ENCODE measurements at regions not wholly inside any gene's neighbourhood (a gene's known extent, or its start where the extent isn't known, plus 50 kb on each side); places are given as distances from the start of the nearest gene placed in this dataset.

DNA sequence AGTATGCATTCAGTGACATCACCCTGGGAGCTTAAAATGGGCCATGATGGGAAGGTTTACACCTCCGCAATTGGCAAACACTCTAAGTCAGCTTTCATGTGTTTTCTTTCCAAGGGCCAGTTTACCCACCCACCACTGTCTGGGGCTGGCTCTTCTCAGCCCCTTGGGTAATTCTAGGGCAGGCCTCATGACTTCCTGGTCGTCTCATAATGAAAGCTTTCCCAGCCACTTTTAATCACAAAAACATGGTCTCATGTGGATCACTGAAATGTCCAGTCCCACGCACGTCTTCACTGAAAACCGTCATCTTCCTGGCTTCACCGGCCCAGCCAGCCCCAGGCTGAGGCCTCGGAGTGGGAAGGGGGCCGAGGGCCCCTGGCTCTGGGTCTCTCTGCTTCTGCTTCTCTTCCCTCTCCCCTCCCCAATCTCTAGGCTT lies 58.5 kb upstream of the ANO1 start:
- Histone ChIP-seq H3K4me1 (ENCODE audit: control insufficient read depth in 1 of 2, insufficient read depth in 2 of 2, low read length in 2 of 2) (peaks cover 20 to 41% of the 10 kb centered on the region in 2 experiments), H3K9me3 (ENCODE audit: control insufficient read depth in 1 of 2, insufficient read depth in 1 of 2, low read depth in 1 of 2, low read length in 2 of 2) (no peaks in the 10 kb centered on the region), H3K27me3 (ENCODE audit: insufficient read depth, low read length) (no peaks in the 10 kb centered on the region), H3K27ac (ENCODE audit: low read depth, low read length) (no peak overlapping the region), H3K9me2 (ENCODE audit: insufficient read depth) (no peaks in the 10 kb centered on the region), H3K4me3 (replicated peaks in 1 of 2; ENCODE audit: low read depth in 1 of 2, low read length in 2 of 2) (no peak overlapping the region), H3K4me2 (ENCODE audit: low read length) (no peak overlapping the region), H3K9ac (ENCODE audit: low read length) (no peak overlapping the region), H3K79me2 (ENCODE audit: insufficient read depth, low read length) (no peaks in the 10 kb centered on the region), H4K20me1 (ENCODE audit: insufficient read depth) (no peaks in the 10 kb centered on the region), H2AFZ (ENCODE audit: low read depth, low read length, poor library complexity, severe bottlenecking) (no peak overlapping the region), H3K36me3 (ENCODE audit: control insufficient read depth in 1 of 2, insufficient read depth in 2 of 2, low read length in 2 of 2) (no peaks in the 10 kb centered on the region)
- ChIA-PET RAD21 (ENCODE audit: low non-redundant PET in 1 of 2, low total read pairs in 2 of 2, uncharacterized antibody in 2 of 2, unreplicated experiment in 2 of 2) (no interaction called here), CTCF (no interaction called here), POLR2A (no interaction called here)
- BruUV-seq (replicated peaks), result no TSS peak
- DNase-seq (ENCODE audit: low read depth, low spot score) (no peak), ATAC-seq (no peak)
- TF ChIP-seq SIN3A (IDR thresholded peaks at IDR 0.05; ENCODE audit: low read depth) (no peak), RAD21 (IDR thresholded peaks at IDR 0.05; ENCODE audit: low read depth) (no peak), EGR1 (IDR thresholded peaks at IDR 0.05; ENCODE audit: low read depth) (no peak), EZH2 (IDR thresholded peaks at IDR 0.05) (no peak), SP1 (IDR thresholded peaks at IDR 0.05; ENCODE audit: low read depth) (no peak), ZFX (IDR thresholded peaks at IDR 0.05) (no peak), EZH2phosphoT487 (IDR thresholded peaks at IDR 0.05; ENCODE audit: borderline replicate concordance) (no peak), ZNF274 (IDR thresholded peaks at IDR 0.05; ENCODE audit: low read depth, low read length) (no peak), POLR2AphosphoS5 (IDR thresholded peaks at IDR 0.05; ENCODE audit: low read depth, low read length) (no peak), FOSL1 (IDR thresholded peaks at IDR 0.05; ENCODE audit: low read depth) (no peak), POLR2A (IDR thresholded peaks at IDR 0.05; ENCODE audit: borderline replicate concordance, extremely low read depth, insufficient read depth, insufficient read length) (no peak)
- TF ChIP-seq, protein P1, sequence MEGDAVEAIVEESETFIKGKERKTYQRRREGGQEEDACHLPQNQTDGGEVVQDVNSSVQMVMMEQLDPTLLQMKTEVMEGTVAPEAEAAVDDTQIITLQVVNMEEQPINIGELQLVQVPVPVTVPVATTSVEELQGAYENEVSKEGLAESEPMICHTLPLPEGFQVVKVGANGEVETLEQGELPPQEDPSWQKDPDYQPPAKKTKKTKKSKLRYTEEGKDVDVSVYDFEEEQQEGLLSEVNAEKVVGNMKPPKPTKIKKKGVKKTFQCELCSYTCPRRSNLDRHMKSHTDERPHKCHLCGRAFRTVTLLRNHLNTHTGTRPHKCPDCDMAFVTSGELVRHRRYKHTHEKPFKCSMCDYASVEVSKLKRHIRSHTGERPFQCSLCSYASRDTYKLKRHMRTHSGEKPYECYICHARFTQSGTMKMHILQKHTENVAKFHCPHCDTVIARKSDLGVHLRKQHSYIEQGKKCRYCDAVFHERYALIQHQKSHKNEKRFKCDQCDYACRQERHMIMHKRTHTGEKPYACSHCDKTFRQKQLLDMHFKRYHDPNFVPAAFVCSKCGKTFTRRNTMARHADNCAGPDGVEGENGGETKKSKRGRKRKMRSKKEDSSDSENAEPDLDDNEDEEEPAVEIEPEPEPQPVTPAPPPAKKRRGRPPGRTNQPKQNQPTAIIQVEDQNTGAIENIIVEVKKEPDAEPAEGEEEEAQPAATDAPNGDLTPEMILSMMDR (IDR thresholded peaks at IDR 0.05 in 2 of 3, conservative IDR thresholded peaks at IDR 0.05 in 1 of 3; ENCODE audit: borderline replicate concordance in 1 of 3, insufficient read depth in 1 of 3, low read depth in 2 of 3, low read length in 2 of 3), result no peak
- TF ChIP-seq, protein P2, sequence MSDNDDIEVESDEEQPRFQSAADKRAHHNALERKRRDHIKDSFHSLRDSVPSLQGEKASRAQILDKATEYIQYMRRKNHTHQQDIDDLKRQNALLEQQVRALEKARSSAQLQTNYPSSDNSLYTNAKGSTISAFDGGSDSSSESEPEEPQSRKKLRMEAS (IDR thresholded peaks at IDR 0.05), result no peak
- TF ChIP-seq, protein P3, sequence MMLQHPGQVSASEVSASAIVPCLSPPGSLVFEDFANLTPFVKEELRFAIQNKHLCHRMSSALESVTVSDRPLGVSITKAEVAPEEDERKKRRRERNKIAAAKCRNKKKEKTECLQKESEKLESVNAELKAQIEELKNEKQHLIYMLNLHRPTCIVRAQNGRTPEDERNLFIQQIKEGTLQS (IDR thresholded peaks at IDR 0.05), result no peak
- TF ChIP-seq, protein P4, sequence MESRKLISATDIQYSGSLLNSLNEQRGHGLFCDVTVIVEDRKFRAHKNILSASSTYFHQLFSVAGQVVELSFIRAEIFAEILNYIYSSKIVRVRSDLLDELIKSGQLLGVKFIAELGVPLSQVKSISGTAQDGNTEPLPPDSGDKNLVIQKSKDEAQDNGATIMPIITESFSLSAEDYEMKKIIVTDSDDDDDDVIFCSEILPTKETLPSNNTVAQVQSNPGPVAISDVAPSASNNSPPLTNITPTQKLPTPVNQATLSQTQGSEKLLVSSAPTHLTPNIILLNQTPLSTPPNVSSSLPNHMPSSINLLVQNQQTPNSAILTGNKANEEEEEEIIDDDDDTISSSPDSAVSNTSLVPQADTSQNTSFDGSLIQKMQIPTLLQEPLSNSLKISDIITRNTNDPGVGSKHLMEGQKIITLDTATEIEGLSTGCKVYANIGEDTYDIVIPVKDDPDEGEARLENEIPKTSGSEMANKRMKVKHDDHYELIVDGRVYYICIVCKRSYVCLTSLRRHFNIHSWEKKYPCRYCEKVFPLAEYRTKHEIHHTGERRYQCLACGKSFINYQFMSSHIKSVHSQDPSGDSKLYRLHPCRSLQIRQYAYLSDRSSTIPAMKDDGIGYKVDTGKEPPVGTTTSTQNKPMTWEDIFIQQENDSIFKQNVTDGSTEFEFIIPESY (IDR thresholded peaks at IDR 0.05; ENCODE audit: extremely low read depth, insufficient replicate concordance, low read length), result no peak
- TF ChIP-seq, protein P5, sequence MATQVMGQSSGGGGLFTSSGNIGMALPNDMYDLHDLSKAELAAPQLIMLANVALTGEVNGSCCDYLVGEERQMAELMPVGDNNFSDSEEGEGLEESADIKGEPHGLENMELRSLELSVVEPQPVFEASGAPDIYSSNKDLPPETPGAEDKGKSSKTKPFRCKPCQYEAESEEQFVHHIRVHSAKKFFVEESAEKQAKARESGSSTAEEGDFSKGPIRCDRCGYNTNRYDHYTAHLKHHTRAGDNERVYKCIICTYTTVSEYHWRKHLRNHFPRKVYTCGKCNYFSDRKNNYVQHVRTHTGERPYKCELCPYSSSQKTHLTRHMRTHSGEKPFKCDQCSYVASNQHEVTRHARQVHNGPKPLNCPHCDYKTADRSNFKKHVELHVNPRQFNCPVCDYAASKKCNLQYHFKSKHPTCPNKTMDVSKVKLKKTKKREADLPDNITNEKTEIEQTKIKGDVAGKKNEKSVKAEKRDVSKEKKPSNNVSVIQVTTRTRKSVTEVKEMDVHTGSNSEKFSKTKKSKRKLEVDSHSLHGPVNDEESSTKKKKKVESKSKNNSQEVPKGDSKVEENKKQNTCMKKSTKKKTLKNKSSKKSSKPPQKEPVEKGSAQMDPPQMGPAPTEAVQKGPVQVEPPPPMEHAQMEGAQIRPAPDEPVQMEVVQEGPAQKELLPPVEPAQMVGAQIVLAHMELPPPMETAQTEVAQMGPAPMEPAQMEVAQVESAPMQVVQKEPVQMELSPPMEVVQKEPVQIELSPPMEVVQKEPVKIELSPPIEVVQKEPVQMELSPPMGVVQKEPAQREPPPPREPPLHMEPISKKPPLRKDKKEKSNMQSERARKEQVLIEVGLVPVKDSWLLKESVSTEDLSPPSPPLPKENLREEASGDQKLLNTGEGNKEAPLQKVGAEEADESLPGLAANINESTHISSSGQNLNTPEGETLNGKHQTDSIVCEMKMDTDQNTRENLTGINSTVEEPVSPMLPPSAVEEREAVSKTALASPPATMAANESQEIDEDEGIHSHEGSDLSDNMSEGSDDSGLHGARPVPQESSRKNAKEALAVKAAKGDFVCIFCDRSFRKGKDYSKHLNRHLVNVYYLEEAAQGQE (IDR thresholded peaks at IDR 0.05; ENCODE audit: low read depth), result no peak
- intact Hi-C loops (cut with micrococcal nuclease), result no loop called here

All from HCT116 (cell line).